HG02885 (cell line): ENCODE measurements at regions not wholly inside any gene's neighbourhood (a gene's known extent, or its start where the extent isn't known, plus 50 kb on each side); places are given as distances from the start of the nearest gene placed in this dataset.

Source experiments
- ATAC-seq: cut with Tn5 transposase; IDR thresholded peaks from one replicate; pipeline ENCODE4 v1.9.1; 2021; ENCODE audit warnings: mild to moderate bottlenecking; ENCODE audit not compliant: unreplicated experiment, poor library complexity

- ATAC-seq, result no peak
Observed at GRCh38 chr4:141913928-141914327, 277.5 kb downstream of the IL15 start.

DNA sequence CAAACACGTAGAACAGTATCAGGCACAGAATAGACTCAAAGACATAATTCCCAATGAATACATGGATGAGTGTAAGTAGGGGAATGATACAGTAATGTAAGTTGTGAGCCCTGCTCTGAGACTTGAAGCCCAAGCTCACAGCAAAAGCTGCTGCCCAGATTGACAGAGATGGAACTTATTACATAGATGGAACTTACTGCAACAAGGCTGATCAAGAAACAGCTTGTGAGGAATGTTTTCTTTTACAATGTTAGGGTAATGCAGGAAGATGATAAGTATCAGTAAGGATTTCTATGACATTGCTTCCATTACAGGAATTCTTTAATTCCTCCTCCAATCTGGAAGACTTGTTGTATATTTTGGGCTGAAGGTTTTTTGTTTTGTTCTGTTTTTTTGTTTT lies 278.4 kb downstream of the IL15 start:
- no peak for ATAC-seq

DNA sequence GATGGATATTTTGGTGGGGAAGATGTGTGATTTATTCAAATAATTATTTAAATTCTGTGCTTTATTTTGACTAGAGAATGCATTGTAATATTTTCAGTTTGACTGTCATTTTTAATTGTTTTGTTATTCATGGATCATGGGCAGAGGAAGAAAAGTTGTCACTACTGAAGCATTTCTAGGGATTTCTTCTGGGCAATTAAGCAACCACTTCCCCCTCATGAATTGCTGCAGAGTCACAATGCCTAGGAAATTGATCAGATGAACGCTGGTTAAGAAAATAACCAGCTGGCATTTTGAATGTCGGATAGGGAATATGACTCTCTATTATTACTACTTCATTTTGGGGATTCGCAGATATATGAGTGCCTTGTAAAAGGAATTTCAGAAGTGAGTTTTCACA lies 283.3 kb downstream of the IL15 start:
- ATAC-seq, result no peak

DNA sequence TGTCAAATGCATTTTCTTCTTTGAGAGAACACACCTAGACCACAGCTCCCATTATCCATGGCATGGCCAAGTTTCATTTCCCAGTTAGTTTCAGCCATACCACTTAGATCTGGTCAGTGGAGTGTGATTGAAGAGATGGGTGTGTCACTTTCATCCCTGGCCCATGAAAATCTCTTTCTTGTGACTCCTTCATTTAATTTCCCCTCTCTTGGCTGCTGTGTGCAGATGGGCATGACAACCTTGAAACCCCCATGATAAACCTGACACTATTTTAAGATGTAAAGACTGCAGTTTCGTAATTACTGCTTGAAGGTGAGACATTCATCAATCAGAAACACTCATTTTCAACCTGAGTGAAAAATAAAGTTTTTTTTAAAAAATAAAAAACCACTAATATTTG lies 284.9 kb downstream of the IL15 start:
- ATAC-seq, result no peak

- ATAC-seq, result no peak
Observed at GRCh38 chr4:141922236-141922635, 285.9 kb downstream of the IL15 start.

GRCh38 chr4:141926406-141926805 lies 290.0 kb downstream of the IL15 start:
- ATAC-seq, result no peak

DNA sequence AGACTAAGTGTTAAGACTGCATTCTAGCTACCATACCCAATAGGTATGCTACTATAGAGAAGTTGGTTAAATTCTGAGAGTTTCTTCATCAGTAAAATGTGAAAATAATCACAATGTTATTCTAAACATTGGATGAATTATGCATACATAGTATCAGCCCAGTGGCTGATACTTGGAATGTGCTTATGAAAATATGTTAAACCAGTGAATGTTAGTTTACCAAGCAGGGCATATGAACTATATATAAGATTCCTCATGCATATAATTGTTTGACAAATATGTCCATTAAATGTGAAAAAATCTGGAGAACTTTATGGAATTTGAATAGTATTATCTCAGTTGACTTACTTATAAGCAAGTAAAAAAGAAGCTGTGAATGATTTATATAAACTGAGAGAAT lies 296.1 kb downstream of the IL15 start:
- ATAC-seq, result no peak

GRCh38 chr4:141933978-141934377 lies 297.6 kb downstream of the IL15 start:
- ATAC-seq, result no peak

GRCh38 chr4:141955696-141956095 lies 319.3 kb downstream of the IL15 start:
- no peak for ATAC-seq

DNA sequence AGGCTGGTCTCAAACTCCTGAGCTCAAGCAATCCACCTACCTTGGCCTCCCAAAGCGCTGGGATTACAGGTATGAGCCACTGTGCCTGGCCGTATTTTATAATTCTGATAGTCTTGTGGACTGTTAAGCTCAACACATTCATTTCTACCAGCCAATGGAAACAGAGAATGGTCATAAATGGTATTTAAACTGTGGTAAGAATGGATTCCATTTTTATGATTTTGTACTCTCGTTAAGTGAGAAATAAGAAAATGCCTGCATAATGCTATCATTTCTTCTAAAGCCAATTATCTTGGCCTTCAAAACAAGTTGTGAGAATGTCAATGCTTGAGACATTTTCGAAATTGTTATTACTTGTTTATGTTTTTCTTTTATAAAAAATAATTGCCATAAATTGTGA lies 321.0 kb downstream of the IL15 start:
- no peak for ATAC-seq

DNA sequence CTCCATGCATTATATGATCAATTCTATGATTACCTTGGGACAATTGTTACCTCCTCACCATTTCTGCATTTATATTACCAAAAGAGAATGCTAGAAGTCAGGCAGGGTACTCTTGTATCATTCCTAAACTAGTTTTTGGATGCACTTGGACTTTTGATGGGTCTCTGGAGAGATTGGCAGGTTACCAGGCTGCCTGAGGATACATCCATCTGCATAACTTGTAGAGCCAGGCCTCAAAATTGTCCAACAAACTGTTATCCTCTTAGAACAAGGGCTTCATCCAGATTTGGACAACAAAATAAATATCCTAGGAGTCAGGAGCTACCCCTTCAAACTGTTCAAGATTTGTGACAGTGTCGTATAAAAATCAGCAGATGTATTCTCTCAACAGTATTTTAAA lies 326.1 kb downstream of the IL15 start:
- no peak for ATAC-seq

- no peak for ATAC-seq
Observed at GRCh38 chr4:141971869-141972268, 335.5 kb downstream of the IL15 start.

GRCh38 chr4:141972950-141973349 lies 336.6 kb downstream of the IL15 start:
- no peak for ATAC-seq
